IMR-90 (cell line): ENCODE measurements at regions not wholly inside any gene's neighbourhood (a gene's known extent, or its start where the extent isn't known, plus 50 kb on each side); places are given as distances from the start of the nearest gene placed in this dataset.

ENCODE experiments used
- ATAC-seq: fragments of 200-7000 bp; cut with Tn5 transposase; 2 replicates; pipeline ENCODE4 v1.9.1; 2020; ENCODE audit warnings: low read depth, mild to moderate bottlenecking, moderate library complexity
- BruUV-seq: library from RNA; stranded (reverse); fragments of 400-500 nt; replicated peaks from 2 replicates; lab custom pipeline; 2021; lab: Mats Ljungman, UMichigan
- CTCF ChIA-PET: fragments of 300-600 bp; formaldehyde crosslinking; extraction: SDS; loops from one replicate; lab custom pipeline; 2021; ENCODE audit warnings: antibody characterized with exemption; lab: Yijun Ruan, JAX
- POLR2A ChIA-PET: fragments of 300-600 bp; sonication (Branson Sonifier 250); formaldehyde crosslinking; loops from one replicate; lab custom pipeline; 2022; ENCODE audit warnings: antibody characterized with exemption; ENCODE audit not compliant: unreplicated experiment; lab: Charles Lee
- DNase-seq: peaks from one replicate; pipeline ENCODE4 v3.0.0; 2013
- H2AFZ ChIP-seq: replicated peaks from 2 replicates; pipeline ENCODE3; 2013; ENCODE audit warnings: low read length, mild to moderate bottlenecking; ENCODE audit not compliant: poor library complexity
- H2AK5ac ChIP-seq: 2 replicates; pipeline ENCODE4 v1.6.1; 2013; ENCODE audit warnings: low read depth, low read length, inconsistent platforms
- H2AK9ac ChIP-seq: replicated peaks from 2 replicates; pipeline ENCODE3; 2013; ENCODE audit warnings: mild to moderate bottlenecking, low read depth, low read length, moderate library complexity; ENCODE audit not compliant: poor library complexity
- H2BK120ac ChIP-seq: 2 replicates; pipeline ENCODE4 v1.6.1; 2013; ENCODE audit warnings: low read depth, low read length, inconsistent platforms
- H2BK15ac ChIP-seq: 3 replicates; pipeline ENCODE4 v1.6.1; 2013; ENCODE audit warnings: low read depth, low read length, inconsistent platforms
- H2BK20ac ChIP-seq: 2 replicates; pipeline ENCODE4 v1.6.1; 2013; ENCODE audit warnings: low read depth, mild to moderate bottlenecking, inconsistent platforms, low read length, moderate library complexity
- H2BK5ac ChIP-seq: 2 replicates; pipeline ENCODE4 v1.6.1; 2013; ENCODE audit warnings: mild to moderate bottlenecking, low read depth, low read length, inconsistent platforms; ENCODE audit not compliant: poor library complexity, severe bottlenecking
- H3K14ac ChIP-seq: replicated peaks from 2 replicates; pipeline ENCODE4 v1.6.1; 2013; ENCODE audit warnings: low read depth, low read length, inconsistent platforms
- H3K18ac ChIP-seq: 2 replicates; pipeline ENCODE4 v1.6.1; 2013; ENCODE audit warnings: low read depth, low read length, control low read depth
- H3K23ac ChIP-seq: 2 replicates; pipeline ENCODE4 v1.6.1; 2013; ENCODE audit warnings: low read depth, low read length, inconsistent platforms
- H3K27ac ChIP-seq: 2 replicates; pipeline ENCODE4 v1.5.1; 2013; ENCODE audit warnings: mild to moderate bottlenecking, control low read depth, low read length; ENCODE audit not compliant: insufficient read depth
- H3K27me3 ChIP-seq: 2 replicates; pipeline ENCODE4 v1.6.1; 2013; ENCODE audit warnings: low read length; ENCODE audit not compliant: control insufficient read depth, insufficient read depth
- H3K36me3 ChIP-seq: 2 replicates; pipeline ENCODE4 v1.6.1; 2013; ENCODE audit warnings: low read length, mixed read lengths; ENCODE audit not compliant: control insufficient read depth, insufficient read depth
- H3K4ac ChIP-seq: 2 replicates; pipeline ENCODE4 v1.6.1; 2013; ENCODE audit warnings: low read depth, low read length, inconsistent platforms
- H3K4me1 ChIP-seq: 2 replicates; pipeline ENCODE4 v1.6.1; 2013; ENCODE audit warnings: low read length, mixed read lengths; ENCODE audit not compliant: control insufficient read depth, insufficient read depth
- H3K4me2 ChIP-seq: 2 replicates; pipeline ENCODE4 v1.6.1; 2013; ENCODE audit warnings: low read depth, mild to moderate bottlenecking, control low read depth, low read length, moderate library complexity
- H3K4me3 ChIP-seq: 2 replicates; pipeline ENCODE4 v1.5.1; 2013; ENCODE audit warnings: low read depth, mild to moderate bottlenecking, control low read depth, low read length, moderate library complexity; ENCODE audit not compliant: insufficient read depth
- H3K56ac ChIP-seq: 2 replicates; pipeline ENCODE4 v1.6.1; 2013; ENCODE audit warnings: low read length, inconsistent platforms; ENCODE audit not compliant: insufficient read depth; ENCODE audit errors: extremely low read depth
- H3K79me1 ChIP-seq, 2 experiments: 2 replicates each; pipeline ENCODE4 v1.6.1; 2013; ENCODE audit warnings: low read length in 2 of 2, inconsistent platforms in 1 of 2, low read depth in 1 of 2
- H3K9ac ChIP-seq: 2 replicates; pipeline ENCODE4 v1.6.1; 2013; ENCODE audit warnings: low read depth, low read length, control low read depth
- H3K9me1 ChIP-seq: 2 replicates; pipeline ENCODE4 v1.6.1; 2013; ENCODE audit warnings: low read length, inconsistent platforms; ENCODE audit not compliant: insufficient read depth
- H3K9me3 ChIP-seq: 2 replicates; pipeline ENCODE4 v1.6.1; 2013; ENCODE audit warnings: low read length; ENCODE audit not compliant: control insufficient read depth, insufficient read depth
- H4K20me1 ChIP-seq: 2 replicates; pipeline ENCODE4 v1.6.1; 2013; ENCODE audit warnings: low read length, inconsistent platforms; ENCODE audit not compliant: insufficient read depth
- H4K5ac ChIP-seq: 2 replicates; pipeline ENCODE4 v1.6.1; 2013; ENCODE audit warnings: mild to moderate bottlenecking, low read depth, low read length, control low read depth
- H4K8ac ChIP-seq, 2 experiments: 2 replicates each; pipeline ENCODE4 v1.6.1; 2013; ENCODE audit warnings: low read depth in 2 of 2, low read length in 2 of 2, control low read depth in 1 of 2, inconsistent platforms in 1 of 2
- H4K91ac ChIP-seq: 2 replicates; pipeline ENCODE4 v1.6.1; 2013; ENCODE audit warnings: low read depth, low read length, inconsistent platforms; ENCODE audit not compliant: insufficient read depth
- BHLHE40 ChIP-seq: fragments of 150-350 bp; IDR thresholded peaks from 2 replicates; pipeline ENCODE4 v1.6.1; 2016; ENCODE audit warnings: mild to moderate bottlenecking, low read depth, low read length
- CEBPB ChIP-seq: IDR thresholded peaks from 2 replicates; pipeline ENCODE4 v1.6.1; 2012; ENCODE audit warnings: low read depth, low read length, improper control_type of control experiment
- CHD1 ChIP-seq: IDR thresholded peaks from 2 replicates; pipeline ENCODE4 v1.6.1; 2012; ENCODE audit warnings: low read depth, low read length, improper control_type of control experiment
- CTCF ChIP-seq: conservative IDR thresholded peaks from 2 replicates; pipeline ENCODE4 v1.5.1; 2012; ENCODE audit warnings: mild to moderate bottlenecking, low read depth, low read length, improper control_type of control experiment
- ELK1 ChIP-seq: fragments of 150-350 bp; IDR thresholded peaks from 2 replicates; pipeline ENCODE4 v1.6.1; 2016; ENCODE audit warnings: low read depth, mild to moderate bottlenecking, low read length, moderate library complexity, borderline replicate concordance
- FOS ChIP-seq: fragments of 150-350 bp; IDR thresholded peaks from 2 replicates; pipeline ENCODE4 v1.6.1; 2016; ENCODE audit warnings: low read depth, low read length
- MAFK ChIP-seq: IDR thresholded peaks from 2 replicates; pipeline ENCODE4 v1.6.1; 2012; ENCODE audit warnings: low read depth, low read length, improper control_type of control experiment
- MAZ ChIP-seq: IDR thresholded peaks from 2 replicates; pipeline ENCODE4 v1.6.1; 2012; ENCODE audit warnings: low read depth, mild to moderate bottlenecking, low read length, improper control_type of control experiment, moderate library complexity, borderline replicate concordance
- MXI1 ChIP-seq: IDR thresholded peaks from 2 replicates; pipeline ENCODE4 v1.6.1; 2012; ENCODE audit warnings: low read depth, mild to moderate bottlenecking, low read length, moderate library complexity, borderline replicate concordance
- NFE2L2 ChIP-seq: fragments of 150-350 bp; IDR thresholded peaks from 2 replicates; pipeline ENCODE4 v1.6.1; 2016; ENCODE audit warnings: low read depth, mild to moderate bottlenecking, low read length
- POLR2A ChIP-seq: IDR thresholded peaks from 2 replicates; pipeline ENCODE4 v1.6.1; 2012; ENCODE audit warnings: mild to moderate bottlenecking, low read depth, low read length
- RAD21 ChIP-seq: IDR thresholded peaks from 2 replicates; pipeline ENCODE4 v1.6.1; 2012; ENCODE audit warnings: low read length, improper control_type of control experiment
- RCOR1 ChIP-seq: IDR thresholded peaks from 2 replicates; pipeline ENCODE4 v1.6.1; 2012; ENCODE audit warnings: mild to moderate bottlenecking, low read length, improper control_type of control experiment; ENCODE audit not compliant: insufficient replicate concordance
- RFX5 ChIP-seq: IDR thresholded peaks from 2 replicates; pipeline ENCODE4 v1.8.0; 2012; ENCODE audit warnings: low read depth, mild to moderate bottlenecking, low read length, moderate library complexity
- SMC3 ChIP-seq: fragments of 150-350 bp; IDR thresholded peaks from 2 replicates; pipeline ENCODE4 v1.6.1; 2016; ENCODE audit warnings: low read depth, mild to moderate bottlenecking, antibody characterized with exemption, low read length, moderate library complexity
- USF2 ChIP-seq: fragments of 150-350 bp; IDR thresholded peaks from 2 replicates; pipeline ENCODE4 v1.6.1; 2017; ENCODE audit warnings: mild to moderate bottlenecking, antibody characterized with exemption, low read length, low read depth
- WGBS, 2 experiments: methylation state at CpG; one replicate each; pipeline versions ENCODE4 v1.1.5 to v1.1.7; 2013; ENCODE audit warnings: missing lambda C conversion rate in 2 of 2; ENCODE audit not compliant: insufficient read length in 1 of 2; ENCODE audit errors: extremely low coverage in 2 of 2; 5-methylcytosine and 5-hydroxymethylcytosine counted together
- dilution Hi-C: fragments of 300-500 bp; cut with HindIII; formaldehyde crosslinking; loops from one replicate; pipeline ENCODE4 v1.14.3; 2018; ENCODE audit warnings: low sequenced_read_pairs; ENCODE audit not compliant: unreplicated experiment
- in situ Hi-C: fragments of 300-500 bp; cut with MboI; formaldehyde crosslinking; loops from 3 replicates; pipeline ENCODE4 v1.14.3; 2019; ENCODE audit warnings: low sequenced_read_pairs, inconsistent platforms, mixed read lengths
- intact Hi-C: fragments of 100-400 bp; cut with micrococcal nuclease; formaldehyde crosslinking; loops from 2 replicates; pipeline ENCODE4 v1.10.0; 2022

- intact Hi-C loops = no loop called here
- Histone ChIP-seq H4K8ac (no peak overlapping the region), H3K18ac (no peak overlapping the region), H4K5ac (no peak overlapping the region), H2BK120ac (no peak overlapping the region), H3K9me3 (peaks cover 8% of the 10 kb centered on the region), H2BK5ac (no peak overlapping the region), H2BK15ac (no peak overlapping the region), H3K23ac (no peak overlapping the region), H3K36me3 (no peaks in the 10 kb centered on the region), H3K4me1 (no peaks in the 10 kb centered on the region), H4K20me1 (no peaks in the 10 kb centered on the region), H3K14ac (no peak overlapping the region), H3K79me1 (no peaks in the 10 kb centered on the region), H2AFZ (no peak overlapping the region), H2BK20ac (no peak overlapping the region), H4K91ac (no peak overlapping the region), H3K56ac (no peak overlapping the region), H2AK9ac (no peak overlapping the region), H3K27ac (no peak overlapping the region), H3K4me3 (no peak overlapping the region), H3K4ac (no peak overlapping the region), H3K4me2 (no peak overlapping the region), H3K9ac (no peak overlapping the region), H3K9me1 (no peaks in the 10 kb centered on the region), H2AK5ac (no peak overlapping the region), H3K27me3 (no peaks in the 10 kb centered on the region)
- CTCF ChIA-PET = no interaction called here
- in situ Hi-C loops = no loop called here
- WGBS, 2 experiments = no CpG with 5 or more reads among the region's 5 CpGs
- no peak for TF ChIP-seq RAD21
- no peak for TF ChIP-seq MAFK
- no peak for TF ChIP-seq CEBPB
- TF ChIP-seq ELK1 = no peak
- no peak for TF ChIP-seq SMC3
- no peak for TF ChIP-seq MXI1
- no peak for TF ChIP-seq CTCF
- TF ChIP-seq RCOR1 = no peak
- TF ChIP-seq USF2 = no peak
- TF ChIP-seq CHD1 = no peak
- no peak for TF ChIP-seq FOS
- no peak for TF ChIP-seq NFE2L2
- no peak for TF ChIP-seq BHLHE40
- TF ChIP-seq RFX5 = no peak
- no peak for TF ChIP-seq POLR2A
- no peak for TF ChIP-seq MAZ
- no TSS peak for BruUV-seq
- dilution Hi-C loops = no loop called here
- POLR2A ChIA-PET = no interaction called here
- DNase-seq (no peak), ATAC-seq (no peak)
Measured at GRCh38 chr20:48226642-48227041, 441.4 kb upstream of the SULF2 start.
